ENCODE measurements at regions not wholly inside any gene's neighbourhood (a gene's known extent, or its start where the extent isn't known, plus 50 kb on each side); places are given as distances from the start of the nearest gene placed in this dataset.

DNA sequence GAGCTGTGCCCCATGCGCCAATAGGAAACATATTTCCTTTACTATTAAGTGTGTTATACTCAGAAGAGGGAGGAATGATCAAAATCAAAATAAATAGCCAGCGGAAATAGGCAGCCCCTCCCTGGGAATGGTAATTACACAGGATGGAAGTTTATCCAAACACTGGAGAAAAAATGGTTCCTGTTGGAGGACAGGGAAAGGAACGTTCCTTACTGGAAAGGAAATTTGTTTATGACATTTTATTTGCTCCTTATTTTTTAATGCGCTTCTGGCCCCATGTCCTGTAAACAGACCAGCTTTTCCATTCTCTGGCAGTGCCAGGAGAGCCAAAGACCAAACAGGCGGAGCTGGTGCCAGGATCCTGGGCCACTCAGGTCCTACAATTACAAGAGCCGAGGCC lies 273.7 kb downstream of the SOX9 start:
- no peak for DNase-seq

DNA sequence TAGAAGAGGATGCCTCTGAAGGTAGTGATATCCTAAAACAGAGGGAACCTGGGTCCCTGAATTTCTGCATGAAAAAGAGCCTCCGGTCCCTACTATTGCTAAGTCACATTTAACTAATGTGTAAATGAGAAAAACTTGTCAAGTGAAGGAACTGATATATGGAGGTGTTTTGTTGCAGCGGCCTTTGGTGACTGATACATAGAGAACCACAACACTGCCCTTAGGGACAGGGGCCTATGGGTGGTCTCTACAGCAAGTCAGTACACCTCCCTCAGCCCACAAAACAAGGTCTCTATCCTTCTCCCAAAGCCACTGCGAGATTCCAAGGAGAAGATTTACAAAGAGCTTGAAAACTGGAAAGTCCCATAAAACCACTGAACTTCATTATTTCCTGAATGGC lies 275.3 kb downstream of the SOX9 start:
- no peak for DNase-seq

DNA sequence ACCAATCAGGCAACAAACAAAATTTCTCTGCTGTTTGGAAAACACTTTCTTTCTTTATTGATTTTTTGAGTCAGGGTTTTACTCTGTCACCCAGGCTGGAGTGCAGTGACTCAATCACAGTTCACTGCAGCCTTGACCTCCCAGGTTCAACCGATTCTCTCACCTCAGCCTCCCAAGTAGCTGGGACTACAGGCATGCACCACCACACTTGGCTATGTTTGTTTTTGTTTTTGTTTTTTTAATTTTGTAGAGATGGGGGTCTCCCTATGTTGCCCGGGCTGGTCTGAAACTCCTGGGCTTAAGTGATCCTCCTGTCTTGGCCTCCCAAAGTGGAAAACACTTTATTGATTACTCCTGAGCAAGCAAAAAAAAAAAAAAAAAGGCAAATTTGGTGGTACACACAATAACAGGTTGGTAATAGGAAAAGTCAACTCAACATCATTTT lies 276.4 kb downstream of the SOX9 start:
- DNase-seq: no peak

DNA sequence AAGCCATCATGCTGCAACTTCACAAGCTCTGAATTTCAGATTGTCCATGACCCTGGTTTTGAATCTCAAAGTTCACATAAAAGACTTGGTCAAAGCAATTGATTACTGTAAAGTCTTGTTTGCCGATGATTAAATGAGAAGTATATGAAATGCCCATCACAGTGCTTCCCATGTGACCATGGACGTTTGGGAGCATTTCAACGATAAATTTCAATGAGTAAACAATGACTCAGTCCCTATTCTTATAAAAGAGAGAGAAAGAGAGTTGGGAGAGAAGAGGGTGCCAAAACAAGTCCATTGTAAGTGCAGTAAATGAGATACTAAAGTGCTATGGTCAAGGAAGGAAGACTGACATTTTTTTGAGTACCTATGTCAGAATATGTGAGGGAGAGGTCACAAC lies 276.9 kb downstream of the SOX9 start:
- no peak for DNase-seq

DNA sequence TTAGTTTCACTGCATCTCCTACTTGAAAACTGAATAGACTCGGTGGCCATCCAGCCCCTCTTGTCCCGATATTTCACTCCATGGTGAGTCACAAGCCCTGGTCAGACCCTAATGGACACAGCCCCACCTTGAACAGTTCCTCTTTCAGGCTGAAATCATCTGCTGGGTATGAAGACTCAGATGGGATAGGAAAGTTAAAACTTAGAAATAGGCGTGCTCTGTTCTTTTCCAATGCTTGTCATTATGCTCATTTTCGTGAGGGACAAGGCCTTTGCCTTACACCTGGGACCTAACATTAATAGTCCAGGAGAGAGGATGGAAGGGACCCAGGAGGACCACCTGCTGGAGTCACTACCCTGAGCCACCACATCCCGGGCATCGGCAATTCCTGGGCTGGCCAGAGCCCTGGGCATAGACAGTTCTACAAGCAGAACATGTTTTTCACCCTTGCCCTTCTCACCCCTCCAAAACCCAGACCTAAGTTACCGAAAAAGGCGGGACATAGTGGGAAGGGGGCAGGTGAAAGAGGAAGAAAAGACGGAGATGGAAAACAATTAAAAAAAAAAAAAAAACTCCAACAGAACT lies 278.3 kb downstream of the SOX9 start:
- DNase-seq: no peak

DNA sequence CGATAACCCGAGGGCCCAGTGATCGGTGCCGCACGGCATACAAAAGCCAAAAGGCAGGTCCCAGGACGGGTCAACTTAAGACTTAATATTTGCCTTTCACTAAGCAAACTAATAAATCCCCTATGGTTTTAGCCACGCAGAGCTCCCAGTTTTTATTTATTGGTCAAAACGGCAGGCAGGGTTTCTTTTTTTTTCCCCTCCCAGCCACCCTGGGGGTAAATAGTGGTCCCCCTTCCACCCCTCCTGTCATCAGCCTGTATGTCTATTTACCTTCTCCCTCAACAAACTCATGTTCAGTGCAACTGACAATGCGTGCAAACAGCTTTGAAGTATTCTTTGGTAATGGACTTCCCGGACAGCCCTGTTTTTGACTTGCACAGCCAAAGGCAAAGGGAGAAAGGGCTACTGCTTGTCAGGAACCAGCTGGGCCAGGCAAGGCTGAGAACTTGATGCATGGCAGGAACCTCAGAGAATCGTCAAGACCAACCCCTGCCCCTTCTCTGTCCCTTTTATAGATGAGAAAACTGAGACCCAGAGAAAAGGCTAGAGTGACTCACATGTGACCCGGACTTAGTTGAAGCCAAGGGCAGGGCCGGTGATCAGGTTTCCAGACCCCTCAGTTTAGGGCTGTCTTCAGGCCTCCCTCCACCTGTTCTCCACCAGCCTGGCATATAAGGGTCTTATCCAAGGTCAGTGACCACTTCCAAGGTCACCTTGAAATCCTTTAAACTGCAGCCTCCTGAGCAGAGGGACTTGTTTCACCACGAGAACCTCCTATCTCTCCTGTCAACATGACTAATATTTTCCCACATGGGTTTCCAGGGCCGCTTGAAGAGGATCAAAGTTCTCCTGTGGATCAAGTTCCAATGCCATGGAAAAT lies 279.0 kb downstream of the SOX9 start:
- no peak for DNase-seq

DNA sequence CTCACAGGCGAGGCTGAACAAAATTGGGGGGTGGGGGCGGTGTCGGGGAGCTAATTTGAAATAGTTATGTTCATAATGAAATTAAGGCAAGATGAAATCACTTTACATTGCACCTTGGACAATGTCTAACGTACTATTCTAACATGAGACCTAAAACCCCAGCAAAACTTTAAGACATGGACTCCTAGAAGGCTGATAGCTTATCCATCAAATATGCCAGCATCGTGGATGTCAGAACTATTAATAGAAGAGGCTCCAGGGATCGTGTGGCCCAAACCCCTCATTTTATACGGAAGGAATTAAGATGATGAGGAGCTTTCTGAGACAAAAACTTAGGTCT lies 279.6 kb downstream of the SOX9 start:
- DNase-seq: no peak

DNA sequence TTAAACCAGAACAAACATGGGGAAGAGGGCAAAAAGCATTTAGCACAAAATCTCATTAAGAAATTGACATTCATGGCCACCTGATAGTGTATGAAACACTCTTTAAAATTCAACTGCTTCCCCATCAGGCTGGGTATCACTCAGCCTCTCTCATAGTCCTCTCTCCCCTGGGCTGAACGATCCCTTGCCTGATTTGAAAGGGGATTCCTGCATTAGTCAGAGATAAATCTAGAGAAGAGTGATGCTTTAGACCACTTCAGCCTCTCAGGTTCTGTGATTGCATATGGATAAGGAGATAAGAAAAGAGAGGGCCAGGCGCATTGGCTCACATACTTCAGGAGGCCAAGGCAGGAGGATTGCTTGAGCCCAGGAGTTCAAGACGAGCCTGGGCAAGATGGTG lies 280.0 kb downstream of the SOX9 start:
- no peak for DNase-seq

DNA sequence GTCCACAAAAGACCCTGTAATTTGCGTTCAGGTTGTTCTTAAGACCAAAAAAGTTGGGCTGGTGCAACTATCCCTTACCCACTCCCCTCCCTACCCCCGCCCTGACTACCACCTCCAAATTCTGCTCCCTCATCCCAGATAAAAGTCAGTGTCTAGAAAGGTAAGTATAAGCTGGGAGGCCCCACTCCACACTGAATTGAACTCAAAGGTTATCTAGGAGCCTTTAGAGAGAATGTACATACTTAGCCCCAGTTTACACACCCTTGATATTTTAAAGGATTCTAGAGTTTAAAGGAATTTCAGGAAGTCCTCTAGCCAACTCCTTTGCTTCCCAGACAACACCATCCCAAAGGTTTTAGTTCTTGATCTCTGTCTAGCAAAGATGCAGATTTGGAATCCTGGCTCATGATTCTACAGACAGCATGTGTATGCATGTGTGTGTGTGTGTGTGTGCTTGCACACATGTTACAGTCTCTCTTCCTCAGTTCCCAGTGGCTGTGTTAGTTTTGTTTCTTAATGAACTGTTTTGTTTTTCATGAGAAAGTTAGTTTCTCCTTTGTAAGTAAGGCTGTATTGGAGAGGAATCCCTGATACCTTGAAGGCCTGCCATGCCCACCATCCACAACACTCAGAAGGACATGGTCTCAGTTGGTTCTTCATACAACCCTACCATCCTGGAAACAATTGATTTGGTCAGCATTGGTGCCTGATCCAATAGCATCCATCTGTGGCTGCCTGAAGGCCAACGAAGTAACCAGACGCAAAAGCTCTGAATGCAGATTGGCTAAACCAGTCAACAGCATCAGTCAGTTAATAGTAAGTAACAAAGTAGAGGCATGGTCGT lies 281.3 kb downstream of the SOX9 start:
- DNase-seq: no peak

DNA sequence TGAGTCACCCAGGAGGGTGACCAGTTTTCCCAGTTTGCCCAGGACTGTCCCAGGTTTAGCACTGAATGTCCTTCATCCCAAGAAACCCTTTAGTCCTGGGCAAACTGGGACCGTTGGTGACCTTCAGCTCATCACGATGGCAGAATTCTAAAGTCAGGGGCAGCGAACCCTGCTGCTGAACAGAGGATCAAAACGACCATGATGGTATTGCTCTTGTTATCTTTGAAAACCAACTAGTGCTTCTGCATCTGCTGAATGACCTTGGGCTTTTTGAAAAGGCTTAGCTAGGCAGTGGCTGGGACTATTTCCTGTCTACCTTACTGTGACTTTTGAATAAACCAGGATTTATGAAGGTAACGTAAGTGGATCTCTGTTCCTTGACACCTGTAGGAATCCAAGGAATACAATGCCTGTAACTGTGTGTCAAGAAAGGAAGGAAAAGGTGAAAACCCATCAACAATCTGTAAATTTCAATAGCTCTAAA lies 281.9 kb downstream of the SOX9 start:
- DNase-seq: no peak

DNA sequence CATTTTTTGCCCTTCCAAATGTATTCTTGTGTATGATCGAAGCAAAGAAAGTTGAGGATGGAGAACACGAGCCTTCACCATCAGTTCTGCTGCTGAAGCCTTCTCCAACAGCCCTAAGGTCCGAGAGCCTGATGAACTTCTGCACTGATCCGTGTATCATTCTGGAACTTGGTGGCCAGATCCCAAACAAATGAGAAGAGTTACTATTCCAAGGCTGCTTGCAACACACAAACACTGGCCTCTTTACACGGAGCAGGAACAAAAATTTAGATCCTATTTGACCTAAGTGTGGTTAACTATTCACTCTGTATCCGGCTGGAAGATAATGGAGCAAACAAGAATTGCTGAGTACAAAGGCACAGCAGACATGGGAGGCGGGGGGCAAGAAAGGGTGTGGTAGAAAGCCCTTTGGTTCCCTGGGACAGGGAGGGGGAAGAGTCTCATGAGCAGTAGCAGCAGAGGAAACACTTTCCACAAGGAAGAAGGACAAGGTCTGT lies 282.9 kb downstream of the SOX9 start:
- no peak for DNase-seq

DNA sequence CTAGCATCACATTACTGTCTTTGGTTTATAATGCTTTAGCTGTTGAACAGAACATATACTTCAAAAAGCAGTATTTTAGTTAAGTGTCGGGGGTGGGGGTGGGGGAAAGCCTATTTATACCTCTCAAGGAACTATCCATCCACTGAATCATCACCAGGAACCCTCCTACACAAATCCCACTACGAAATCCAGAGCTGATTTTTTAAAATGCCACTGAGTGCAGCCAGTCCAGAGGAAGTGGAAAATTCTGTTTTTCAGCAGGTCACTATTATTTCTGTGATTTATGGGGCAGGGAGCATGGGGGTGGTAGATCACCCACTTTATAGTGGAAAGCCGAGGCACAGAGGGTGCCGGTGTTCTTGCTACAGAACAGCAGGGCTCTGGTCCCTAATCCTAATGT lies 284.1 kb downstream of the SOX9 start:
- no peak for DNase-seq

DNA sequence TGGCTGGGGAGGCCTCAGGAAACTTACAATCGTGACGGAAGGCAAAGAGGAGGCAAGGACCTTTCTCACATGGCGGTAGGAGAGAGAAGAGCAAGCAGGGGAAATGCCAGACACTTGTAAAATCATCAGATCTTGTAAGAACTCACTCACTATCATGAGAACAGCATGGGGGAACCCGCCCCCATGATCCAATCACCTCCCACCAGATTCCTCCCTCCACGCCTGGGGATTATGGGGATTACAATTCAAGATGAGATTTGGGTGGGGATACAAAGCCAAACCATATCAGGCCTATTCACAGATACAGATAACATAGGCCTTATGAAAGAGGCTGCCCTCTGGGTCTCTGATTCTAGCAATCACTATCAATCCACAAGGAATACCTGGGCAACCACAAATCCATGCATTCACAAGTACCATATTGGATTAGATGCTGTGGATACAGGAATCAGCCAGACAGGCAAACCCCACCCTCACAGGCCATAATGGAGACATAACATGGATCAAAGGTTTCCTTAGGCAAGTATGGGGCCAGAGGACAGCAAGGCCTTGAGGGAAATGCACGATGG lies 284.9 kb downstream of the SOX9 start:
- no peak for DNase-seq

DNA sequence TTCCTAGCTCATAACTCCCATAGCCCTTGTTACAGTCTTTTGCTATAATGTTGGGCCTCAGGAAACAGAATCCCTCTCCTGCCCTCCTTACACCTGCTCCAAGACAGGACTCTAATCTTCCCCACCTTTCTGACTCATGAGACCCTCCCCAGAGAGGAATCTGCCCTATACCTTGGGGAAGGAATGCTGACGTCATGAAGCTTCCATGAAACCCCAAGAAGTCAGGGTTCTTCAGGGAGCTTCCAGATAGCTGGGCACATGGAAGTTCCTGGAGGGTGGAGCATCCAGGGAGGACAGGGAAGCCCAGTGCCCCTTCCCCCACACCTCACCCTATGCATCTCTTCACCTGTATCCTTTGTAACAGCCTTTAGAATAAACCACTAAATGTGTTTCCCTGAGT lies 285.7 kb downstream of the SOX9 start:
- no peak for DNase-seq

DNA sequence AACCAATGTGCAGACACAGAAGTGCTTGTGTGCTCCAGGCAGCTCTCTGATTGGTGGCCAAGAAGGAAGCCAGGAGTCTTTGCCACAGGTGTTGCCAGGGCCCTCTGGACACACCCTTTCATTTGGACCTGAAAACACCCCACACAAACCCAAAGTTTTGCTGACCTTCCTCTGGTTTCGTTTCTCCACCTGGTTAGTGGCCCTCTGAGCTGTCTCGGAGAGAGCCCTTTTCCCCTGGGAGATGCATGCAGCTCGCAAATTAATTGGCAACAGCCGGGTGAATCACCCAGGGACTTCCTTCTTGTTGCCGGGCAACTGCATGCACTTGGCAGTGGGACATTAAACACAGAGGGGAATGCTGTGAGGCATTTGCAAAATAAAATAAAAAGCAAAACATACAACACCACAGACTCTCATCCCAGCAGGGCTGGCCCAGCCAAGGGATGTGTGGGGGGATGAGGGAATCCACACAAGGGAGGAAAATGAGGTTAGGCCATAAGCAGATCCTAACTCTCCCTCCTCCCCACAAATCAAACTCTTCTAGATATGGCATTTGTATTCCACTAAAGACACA lies 286.6 kb downstream of the SOX9 start:
- peak; percentile 59 for DNase-seq

DNA sequence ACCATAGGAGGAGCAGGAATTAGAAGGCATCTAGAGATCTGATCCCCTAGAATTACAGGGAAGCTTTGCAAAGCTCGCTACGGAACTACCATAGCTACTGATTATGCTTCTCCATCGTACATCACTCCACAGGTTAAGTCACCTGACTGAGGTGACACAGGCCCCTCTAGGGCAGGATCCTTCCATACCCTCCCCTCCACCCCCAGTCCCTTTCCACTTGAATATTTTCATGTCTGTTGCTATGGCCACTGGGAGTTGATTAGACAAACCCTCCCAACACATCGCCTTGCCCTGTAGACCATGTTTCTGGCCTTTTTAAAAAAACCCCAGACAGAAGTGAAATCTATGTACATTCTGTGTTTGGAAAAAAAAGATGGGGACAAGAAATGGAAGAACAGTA lies 287.1 kb downstream of the SOX9 start:
- no peak for DNase-seq

DNA sequence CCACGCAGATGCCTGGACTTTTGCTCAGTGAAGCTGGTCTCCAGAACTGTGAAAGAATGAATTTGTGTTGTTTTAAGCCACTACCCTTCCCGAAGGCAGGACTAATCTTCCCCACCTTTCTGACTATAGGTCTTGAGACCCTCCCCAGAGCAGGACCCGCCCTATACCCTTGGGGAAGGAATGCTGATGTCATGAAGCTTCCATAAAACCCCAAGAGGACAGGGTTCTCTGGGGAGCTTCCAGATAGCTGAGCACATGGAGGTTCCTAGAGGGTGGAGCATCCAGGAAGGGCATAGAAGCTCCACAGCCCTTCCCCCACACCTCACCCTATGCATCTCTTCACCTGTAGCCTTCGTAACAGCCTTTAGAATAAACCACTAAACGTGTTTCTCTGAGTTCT lies 287.8 kb downstream of the SOX9 start:
- no peak for DNase-seq

DNA sequence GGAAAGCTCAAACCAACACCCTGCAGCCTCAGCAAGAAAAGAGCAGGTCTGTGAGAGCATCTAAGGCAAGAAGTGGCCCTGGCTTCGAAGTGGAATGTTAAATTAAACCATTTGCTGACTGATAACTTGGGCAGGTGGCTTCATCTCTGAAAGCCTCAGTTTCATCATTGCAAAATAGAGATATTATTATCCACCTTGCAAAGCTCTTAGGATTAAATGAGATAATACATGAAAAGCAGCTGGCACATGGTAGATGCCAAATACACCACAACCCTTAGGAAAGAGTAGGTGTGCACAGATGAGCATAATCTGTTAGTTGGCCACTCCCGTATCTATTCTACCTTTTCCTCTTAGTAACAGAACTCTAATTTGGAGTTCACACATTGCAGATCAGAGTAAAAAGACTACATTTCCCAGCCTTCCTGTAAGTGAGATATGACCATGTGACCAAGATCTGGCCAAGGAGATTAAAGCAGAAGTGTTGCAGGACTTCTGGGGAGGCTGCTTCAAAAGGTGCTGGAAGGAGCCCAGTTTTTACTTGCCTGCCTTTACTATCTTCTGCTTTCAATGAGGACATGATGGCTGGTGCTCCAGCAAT lies 288.7 kb downstream of the SOX9 start:
- no peak for DNase-seq

DNA sequence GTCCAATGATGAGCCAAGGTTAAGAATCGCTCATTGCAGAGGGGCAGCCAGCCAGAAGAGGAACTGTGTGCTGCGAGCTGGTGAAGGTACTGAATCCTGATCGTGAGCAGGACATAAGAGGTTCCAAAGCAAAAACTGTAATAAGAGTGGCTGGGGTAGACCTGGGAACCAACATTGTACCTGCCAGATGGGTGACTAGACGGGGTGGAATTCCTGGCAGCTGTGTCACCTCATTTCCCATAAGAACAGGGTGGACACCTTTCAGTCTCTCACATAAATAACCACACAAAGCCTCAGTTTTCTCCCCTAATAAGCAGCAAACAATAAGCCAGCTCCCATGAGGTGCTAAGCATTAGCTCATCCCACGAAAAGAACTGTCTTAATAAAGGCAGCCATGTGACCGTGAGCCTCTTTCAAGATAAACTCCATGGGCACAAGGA lies 290.3 kb downstream of the SOX9 start:
- no peak for DNase-seq

DNA sequence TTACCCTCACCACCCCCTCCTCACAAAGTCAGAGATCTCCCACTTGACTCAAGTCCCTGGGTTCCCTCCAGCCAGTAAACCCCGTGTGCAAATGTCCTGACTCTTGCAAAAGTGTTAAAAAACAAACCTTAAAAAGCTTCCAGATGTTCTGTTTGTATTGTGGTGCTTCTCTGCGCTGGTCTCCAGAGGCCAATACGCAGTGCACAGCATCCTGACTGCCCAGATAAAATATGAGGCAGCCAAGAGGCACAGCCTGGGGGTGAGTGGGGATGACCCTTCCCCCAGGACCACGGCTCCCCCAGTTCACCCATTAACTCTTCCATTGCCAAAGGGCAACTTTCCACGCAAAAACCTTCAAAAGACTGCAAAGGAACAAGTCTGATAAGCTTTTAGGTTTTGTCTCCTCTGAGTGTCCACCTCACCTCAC lies 291.8 kb downstream of the SOX9 start:
- DNase-seq: no peak

DNA sequence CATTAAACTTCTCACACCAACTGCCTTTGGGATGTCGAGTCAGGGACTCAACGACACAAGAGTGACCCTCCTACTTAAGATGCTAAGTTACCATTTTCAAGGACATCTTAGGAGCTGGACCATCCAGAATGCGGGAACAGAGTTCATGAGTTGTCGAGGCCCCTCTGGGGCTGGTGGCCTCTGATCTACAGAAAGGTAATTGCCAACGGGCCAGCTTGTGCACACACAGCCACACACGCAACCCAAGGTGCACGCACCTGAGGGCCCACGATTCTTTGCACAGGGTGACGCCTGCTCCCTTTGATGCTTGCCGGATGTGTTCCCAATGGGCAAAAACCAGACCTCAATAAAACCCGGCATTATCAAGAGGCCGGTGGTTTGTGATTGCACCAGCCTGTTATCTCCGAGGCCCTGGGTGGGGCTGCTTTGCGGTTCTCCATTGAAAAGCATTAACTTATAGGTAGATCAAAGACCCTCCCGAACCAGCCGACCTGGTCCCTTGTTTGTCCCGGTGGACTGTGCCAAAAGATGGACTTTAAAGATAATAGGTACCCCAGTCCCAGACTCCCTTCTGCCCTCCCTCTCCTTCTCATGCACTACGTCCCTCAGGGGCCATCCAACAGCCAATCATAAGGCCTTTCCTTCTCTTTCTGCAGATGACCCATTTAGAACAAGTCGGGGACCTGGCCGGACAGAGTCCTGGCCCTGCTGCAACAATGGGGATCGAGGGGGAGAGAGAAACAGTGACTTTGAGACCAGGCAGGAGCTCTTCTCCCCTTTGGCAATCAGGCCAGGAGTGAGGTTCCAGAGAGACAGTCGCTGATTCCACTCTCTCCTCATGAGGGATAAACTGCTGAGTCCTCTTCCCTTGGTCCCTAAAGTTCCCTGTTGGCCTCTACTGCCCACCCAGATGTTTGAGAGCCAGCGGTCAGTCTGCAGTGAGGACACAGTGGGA lies 292.5 kb downstream of the SOX9 start:
- no peak for DNase-seq
